Esophagus muscularis mucosa (tissue), 4 donors: ENCODE measurements at regions not wholly inside any gene's neighbourhood (a gene's known extent, or its start where the extent isn't known, plus 50 kb on each side); places are given as distances from the start of the nearest gene placed in this dataset.

Source experiments
- EP300 ChIP-seq: sonication (generic); formaldehyde crosslinking; IDR thresholded peaks from one replicate; pipeline ENCODE4 v1.6.1; 2017; ENCODE audit warnings: antibody characterized with exemption
- POLR2A ChIP-seq: fragments of 450-650 bp; IDR thresholded peaks from one replicate; pipeline ENCODE4 v1.6.1; 2017; ENCODE audit warnings: antibody characterized with exemption, moderate library complexity, mild to moderate bottlenecking, low read depth
- TF ChIP-seq, protein P1 (sequence below), 3 experiments: fragments of 200-600 bp in 2 of 3; fragments of 450-650 bp in 1 of 3; sonication (generic) in 2 of 3; IDR thresholded peaks; one replicate each; pipeline ENCODE4 v1.5.1; 2017 to 2019; ENCODE audit warnings: antibody characterized with exemption in 3 of 3, mild to moderate bottlenecking in 2 of 3, moderate library complexity in 1 of 3

GRCh38 chr14:34165847-34166350, 215.0 kb upstream of the EGLN3 start:
- TF ChIP-seq, protein P1, sequence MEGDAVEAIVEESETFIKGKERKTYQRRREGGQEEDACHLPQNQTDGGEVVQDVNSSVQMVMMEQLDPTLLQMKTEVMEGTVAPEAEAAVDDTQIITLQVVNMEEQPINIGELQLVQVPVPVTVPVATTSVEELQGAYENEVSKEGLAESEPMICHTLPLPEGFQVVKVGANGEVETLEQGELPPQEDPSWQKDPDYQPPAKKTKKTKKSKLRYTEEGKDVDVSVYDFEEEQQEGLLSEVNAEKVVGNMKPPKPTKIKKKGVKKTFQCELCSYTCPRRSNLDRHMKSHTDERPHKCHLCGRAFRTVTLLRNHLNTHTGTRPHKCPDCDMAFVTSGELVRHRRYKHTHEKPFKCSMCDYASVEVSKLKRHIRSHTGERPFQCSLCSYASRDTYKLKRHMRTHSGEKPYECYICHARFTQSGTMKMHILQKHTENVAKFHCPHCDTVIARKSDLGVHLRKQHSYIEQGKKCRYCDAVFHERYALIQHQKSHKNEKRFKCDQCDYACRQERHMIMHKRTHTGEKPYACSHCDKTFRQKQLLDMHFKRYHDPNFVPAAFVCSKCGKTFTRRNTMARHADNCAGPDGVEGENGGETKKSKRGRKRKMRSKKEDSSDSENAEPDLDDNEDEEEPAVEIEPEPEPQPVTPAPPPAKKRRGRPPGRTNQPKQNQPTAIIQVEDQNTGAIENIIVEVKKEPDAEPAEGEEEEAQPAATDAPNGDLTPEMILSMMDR (IDR thresholded peaks at IDR 0.05), result no peak
- TF ChIP-seq POLR2A, result no peak
- no peak for TF ChIP-seq EP300
